ENCODE measurements at regions not wholly inside any gene's neighbourhood (a gene's known extent, or its start where the extent isn't known, plus 50 kb on each side); places are given as distances from the start of the nearest gene placed in this dataset.

DNA sequence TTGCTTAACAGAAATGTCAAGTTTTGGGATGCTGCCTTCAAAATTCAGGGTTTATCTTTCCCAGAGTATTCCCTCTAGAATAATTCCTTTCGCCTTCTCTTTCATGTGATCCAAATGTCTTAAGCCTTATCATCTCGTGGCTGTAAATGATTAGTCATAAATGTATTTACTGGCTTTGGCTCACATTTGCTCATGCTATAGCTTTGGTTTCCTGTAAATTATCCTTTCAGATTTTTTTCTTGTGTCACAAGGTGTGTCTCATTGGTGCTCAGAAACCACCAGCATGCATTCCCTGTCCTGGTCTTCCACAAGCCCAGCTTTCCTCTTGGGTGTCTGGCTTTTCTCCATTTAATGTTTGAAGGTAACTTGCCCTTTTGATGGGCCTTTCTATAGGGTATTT is 692.7 kb upstream of the ALCAM start (continued):
- TF ChIP-seq, protein P1, sequence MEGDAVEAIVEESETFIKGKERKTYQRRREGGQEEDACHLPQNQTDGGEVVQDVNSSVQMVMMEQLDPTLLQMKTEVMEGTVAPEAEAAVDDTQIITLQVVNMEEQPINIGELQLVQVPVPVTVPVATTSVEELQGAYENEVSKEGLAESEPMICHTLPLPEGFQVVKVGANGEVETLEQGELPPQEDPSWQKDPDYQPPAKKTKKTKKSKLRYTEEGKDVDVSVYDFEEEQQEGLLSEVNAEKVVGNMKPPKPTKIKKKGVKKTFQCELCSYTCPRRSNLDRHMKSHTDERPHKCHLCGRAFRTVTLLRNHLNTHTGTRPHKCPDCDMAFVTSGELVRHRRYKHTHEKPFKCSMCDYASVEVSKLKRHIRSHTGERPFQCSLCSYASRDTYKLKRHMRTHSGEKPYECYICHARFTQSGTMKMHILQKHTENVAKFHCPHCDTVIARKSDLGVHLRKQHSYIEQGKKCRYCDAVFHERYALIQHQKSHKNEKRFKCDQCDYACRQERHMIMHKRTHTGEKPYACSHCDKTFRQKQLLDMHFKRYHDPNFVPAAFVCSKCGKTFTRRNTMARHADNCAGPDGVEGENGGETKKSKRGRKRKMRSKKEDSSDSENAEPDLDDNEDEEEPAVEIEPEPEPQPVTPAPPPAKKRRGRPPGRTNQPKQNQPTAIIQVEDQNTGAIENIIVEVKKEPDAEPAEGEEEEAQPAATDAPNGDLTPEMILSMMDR (IDR thresholded peaks at IDR 0.05; ENCODE audit: control extremely low read depth in 1 of 3, insufficient read depth in 1 of 3, low read depth in 1 of 3, low read length in 3 of 3): no peak
- TF ChIP-seq KDM4A (IDR thresholded peaks at IDR 0.05; ENCODE audit: low read depth, low read length, severe bottlenecking) (no peak), SP2 (IDR thresholded peaks at IDR 0.05; ENCODE audit: low read length) (no peak)
